Endothelial cell (in vitro differentiated cells): ENCODE measurements at regions not wholly inside any gene's neighbourhood (a gene's known extent, or its start where the extent isn't known, plus 50 kb on each side); places are given as distances from the start of the nearest gene placed in this dataset.

Experiments
- DNase-seq: peaks from one replicate; pipeline ENCODE4 v3.0.0; 2021; ENCODE audit warnings: low spot score
- H3K27ac Mint-ChIP-seq: one replicate; pipeline ENCODE4 v1.8.0; 2021; ENCODE audit warnings: mixed read lengths, inconsistent platforms; ENCODE audit not compliant: unreplicated experiment
- H3K27me3 Mint-ChIP-seq: one replicate; pipeline ENCODE4 v1.8.0; 2021; ENCODE audit warnings: mild to moderate bottlenecking, moderate library complexity, mixed read lengths, inconsistent platforms; ENCODE audit not compliant: unreplicated experiment
- H3K36me3 Mint-ChIP-seq: one replicate; pipeline ENCODE4 v1.8.0; 2021; ENCODE audit warnings: mild to moderate bottlenecking, low read depth, mixed read lengths, inconsistent platforms; ENCODE audit not compliant: unreplicated experiment
- H3K4me1 Mint-ChIP-seq: one replicate; pipeline ENCODE4 v1.8.0; 2021; ENCODE audit warnings: mild to moderate bottlenecking, mixed read lengths, inconsistent platforms; ENCODE audit not compliant: unreplicated experiment
- H3K4me3 Mint-ChIP-seq: one replicate; pipeline ENCODE4 v1.8.0; 2021; ENCODE audit warnings: mild to moderate bottlenecking, mixed read lengths, inconsistent platforms; ENCODE audit not compliant: unreplicated experiment
- H3K9me3 Mint-ChIP-seq: one replicate; pipeline ENCODE4 v1.8.0; 2021; ENCODE audit warnings: mixed read lengths, inconsistent platforms; ENCODE audit not compliant: unreplicated experiment
- TF ChIP-seq, protein P1 (sequence below): fragments of 200-600 bp; sonication (generic); IDR thresholded peaks from one replicate; pipeline ENCODE4 v1.5.0; 2021; ENCODE audit warnings: antibody characterized with exemption; ENCODE audit not compliant: unreplicated experiment

DNA sequence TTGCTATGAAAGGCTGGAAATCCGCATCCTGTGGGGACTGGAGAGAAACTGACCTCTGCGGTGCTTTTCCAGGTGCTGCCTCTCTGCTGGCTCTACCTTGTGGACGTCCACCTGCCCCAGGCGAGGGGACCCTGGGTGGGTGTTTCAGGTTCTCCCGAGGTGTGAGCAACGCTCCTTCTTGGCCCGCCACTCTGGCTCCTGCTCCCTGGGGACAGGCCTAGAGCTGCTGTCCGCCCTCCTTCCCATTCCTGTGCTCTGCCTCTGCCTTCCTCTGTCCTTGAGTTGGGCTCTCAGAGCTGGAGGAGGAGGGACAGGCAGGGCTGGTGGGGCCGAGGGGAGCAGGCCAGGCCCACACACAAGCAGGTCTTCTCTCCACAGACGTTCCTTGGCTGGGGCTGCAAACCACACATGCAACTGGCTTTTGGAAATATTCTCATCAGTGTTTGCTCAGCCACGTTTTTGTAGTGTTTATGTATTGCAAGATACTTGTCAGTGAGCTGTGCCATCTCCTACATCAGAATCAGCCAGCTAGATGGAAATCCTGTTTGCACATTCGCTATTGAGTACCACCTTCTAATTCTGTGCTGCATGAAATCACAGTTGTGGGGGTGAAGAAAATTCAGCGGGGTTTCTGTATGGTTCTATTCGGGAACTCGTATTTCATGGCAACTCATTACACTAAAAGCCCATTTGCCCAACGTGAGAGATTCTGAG is 1115.0 kb downstream of the BRD1 start:
- Mint-ChIP-seq H3K27me3 (peaks cover 5% of the 10 kb centered on the region), H3K27ac (no peak overlapping the region), H3K4me1 (no peaks in the 10 kb centered on the region), H3K4me3 (no peak overlapping the region), H3K9me3 (no peaks in the 10 kb centered on the region), H3K36me3 (no peaks in the 10 kb centered on the region)
- TF ChIP-seq, protein P1, sequence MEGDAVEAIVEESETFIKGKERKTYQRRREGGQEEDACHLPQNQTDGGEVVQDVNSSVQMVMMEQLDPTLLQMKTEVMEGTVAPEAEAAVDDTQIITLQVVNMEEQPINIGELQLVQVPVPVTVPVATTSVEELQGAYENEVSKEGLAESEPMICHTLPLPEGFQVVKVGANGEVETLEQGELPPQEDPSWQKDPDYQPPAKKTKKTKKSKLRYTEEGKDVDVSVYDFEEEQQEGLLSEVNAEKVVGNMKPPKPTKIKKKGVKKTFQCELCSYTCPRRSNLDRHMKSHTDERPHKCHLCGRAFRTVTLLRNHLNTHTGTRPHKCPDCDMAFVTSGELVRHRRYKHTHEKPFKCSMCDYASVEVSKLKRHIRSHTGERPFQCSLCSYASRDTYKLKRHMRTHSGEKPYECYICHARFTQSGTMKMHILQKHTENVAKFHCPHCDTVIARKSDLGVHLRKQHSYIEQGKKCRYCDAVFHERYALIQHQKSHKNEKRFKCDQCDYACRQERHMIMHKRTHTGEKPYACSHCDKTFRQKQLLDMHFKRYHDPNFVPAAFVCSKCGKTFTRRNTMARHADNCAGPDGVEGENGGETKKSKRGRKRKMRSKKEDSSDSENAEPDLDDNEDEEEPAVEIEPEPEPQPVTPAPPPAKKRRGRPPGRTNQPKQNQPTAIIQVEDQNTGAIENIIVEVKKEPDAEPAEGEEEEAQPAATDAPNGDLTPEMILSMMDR, result no peak
- no peak for DNase-seq

DNA sequence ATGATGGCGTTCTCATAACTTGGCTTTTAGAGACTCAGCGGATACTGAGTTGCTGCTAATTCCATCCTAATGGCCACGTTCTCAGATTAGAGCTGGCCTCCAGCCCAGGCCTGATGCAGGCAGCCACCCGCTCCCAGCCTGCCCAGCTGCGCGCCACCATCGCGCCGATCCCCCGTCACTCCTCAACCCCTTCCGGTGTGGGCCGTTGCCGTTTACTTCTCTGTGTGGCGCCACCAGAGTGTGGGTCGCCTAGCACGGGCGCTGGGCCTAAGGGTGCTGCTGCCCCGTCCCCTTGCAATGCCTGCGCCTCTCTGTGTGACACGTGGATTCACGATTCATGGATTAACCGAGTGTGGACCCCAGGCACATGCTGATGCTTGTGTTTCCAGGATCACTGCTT is 1116.0 kb downstream of the BRD1 start:
- no peaks in the 10 kb centered on the region for H3K4me1 Mint-ChIP-seq
- TF ChIP-seq, protein P1, result no peak
- no peaks in the 10 kb centered on the region for H3K9me3 Mint-ChIP-seq
- H3K36me3 Mint-ChIP-seq, result no peaks in the 10 kb centered on the region
- no peak overlapping the region for H3K27ac Mint-ChIP-seq
- H3K27me3 Mint-ChIP-seq, result peaks cover 2% of the 10 kb centered on the region
- no peak for DNase-seq
- H3K4me3 Mint-ChIP-seq, result no peak overlapping the region

GRCh38 chr22:48711031-48711431 is 1116.6 kb downstream of the BRD1 start:
- Mint-ChIP-seq H3K27me3 (no peaks in the 10 kb centered on the region), H3K4me1 (no peaks in the 10 kb centered on the region), H3K27ac (no peak overlapping the region), H3K4me3 (no peak overlapping the region), H3K9me3 (no peaks in the 10 kb centered on the region), H3K36me3 (no peaks in the 10 kb centered on the region)
- DNase-seq, result no peak
- TF ChIP-seq, protein P1, result no peak

GRCh38 chr22:48710410-48710809 is 1117.3 kb downstream of the BRD1 start:
- Mint-ChIP-seq H3K4me3 (no peak overlapping the region), H3K27ac (no peak overlapping the region), H3K9me3 (no peaks in the 10 kb centered on the region), H3K36me3 (no peaks in the 10 kb centered on the region), H3K27me3 (no peaks in the 10 kb centered on the region), H3K4me1 (no peaks in the 10 kb centered on the region)
- no peak for DNase-seq
- TF ChIP-seq, protein P1, result no peak

DNA sequence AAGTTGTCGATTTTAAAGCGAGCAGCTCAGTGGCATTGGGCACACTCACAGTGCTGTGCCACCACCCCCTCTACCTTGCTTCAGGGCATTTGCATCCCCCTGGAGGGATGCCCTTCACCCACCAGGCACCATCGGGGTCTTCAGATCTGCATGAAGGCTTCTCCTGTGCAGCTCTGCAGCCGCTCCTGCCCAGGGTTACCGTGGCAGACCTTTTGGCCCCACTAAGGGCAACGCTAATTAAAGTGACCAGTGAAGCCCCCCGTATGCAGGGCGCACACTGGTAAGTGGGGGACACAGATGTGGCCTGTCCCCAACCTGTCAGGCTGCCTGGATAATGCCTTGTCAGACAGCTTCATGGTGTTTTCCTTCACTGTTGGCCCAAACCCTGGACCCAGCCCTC is 1117.7 kb downstream of the BRD1 start:
- TF ChIP-seq, protein P1, result no peak
- H3K27ac Mint-ChIP-seq, result no peak overlapping the region

More for the DNA sequence above, 1117.7 kb downstream of the BRD1 start:
- no peaks in the 10 kb centered on the region for H3K9me3 Mint-ChIP-seq
- no peak for DNase-seq
- no peaks in the 10 kb centered on the region for H3K27me3 Mint-ChIP-seq
- no peaks in the 10 kb centered on the region for H3K4me1 Mint-ChIP-seq
- H3K36me3 Mint-ChIP-seq, result no peaks in the 10 kb centered on the region
- H3K4me3 Mint-ChIP-seq, result no peak overlapping the region
